GM21526 (cell line): ENCODE measurements at regions not wholly inside any gene's neighbourhood (a gene's known extent, or its start where the extent isn't known, plus 50 kb on each side); places are given as distances from the start of the nearest gene placed in this dataset.

Experiments used
- ATAC-seq: cut with Tn5 transposase; IDR thresholded peaks from one replicate; pipeline ENCODE4 v1.9.1; 2021; ENCODE audit warnings: moderate library complexity; ENCODE audit not compliant: unreplicated experiment, low FRiP score

GRCh38 chr3:21152555-21152954 is 598.5 kb downstream of the ZNF385D start:
- no peak for ATAC-seq

GRCh38 chr3:21142949-21143348 is 608.1 kb downstream of the ZNF385D start:
- no peak for ATAC-seq

- ATAC-seq: no peak
These were observed 609.0 kb downstream of the ZNF385D start for GRCh38 chr3:21142031-21142430.

- no peak for ATAC-seq
These were observed 610.2 kb downstream of the ZNF385D start for GRCh38 chr3:21140785-21141184.

- no peak for ATAC-seq
These were observed 612.9 kb downstream of the ZNF385D start for GRCh38 chr3:21138085-21138484.

GRCh38 chr3:21132896-21133295 is 618.1 kb downstream of the ZNF385D start:
- no peak for ATAC-seq

GRCh38 chr3:21120826-21121225 is 630.2 kb downstream of the ZNF385D start:
- no peak for ATAC-seq

- ATAC-seq: no peak
These were observed 633.6 kb downstream of the ZNF385D start for GRCh38 chr3:21117370-21117769.

GRCh38 chr3:21109056-21109455 is 642.0 kb downstream of the ZNF385D start:
- no peak for ATAC-seq

GRCh38 chr3:21105784-21106183 is 645.2 kb downstream of the ZNF385D start:
- ATAC-seq: no peak

- no peak for ATAC-seq
These were observed 650.2 kb downstream of the ZNF385D start for GRCh38 chr3:21100656-21101359.

- no peak for ATAC-seq
These were observed 656.3 kb downstream of the ZNF385D start for GRCh38 chr3:21094686-21095085.

- no peak for ATAC-seq
These were observed 677.4 kb downstream of the ZNF385D start for GRCh38 chr3:21073561-21073960.

GRCh38 chr3:21067031-21067813 is 683.8 kb downstream of the ZNF385D start:
- ATAC-seq: no peak

- no peak for ATAC-seq
These were observed 688.1 kb downstream of the ZNF385D start for GRCh38 chr3:21062831-21063294.

GRCh38 chr3:21059404-21059803 is 691.6 kb downstream of the ZNF385D start:
- ATAC-seq: no peak

- ATAC-seq: no peak
These were observed 694.7 kb downstream of the ZNF385D start for GRCh38 chr3:21056293-21056692.

GRCh38 chr3:21055015-21055414 is 696.0 kb downstream of the ZNF385D start:
- no peak for ATAC-seq

GRCh38 chr3:21054064-21054463 is 696.9 kb downstream of the ZNF385D start:
- no peak for ATAC-seq

GRCh38 chr3:21049334-21050062 is 701.5 kb downstream of the ZNF385D start:
- no peak for ATAC-seq

GRCh38 chr3:21043139-21043538 is 707.9 kb downstream of the ZNF385D start:
- ATAC-seq: no peak
